ENCODE measurements at regions not wholly inside any gene's neighbourhood (a gene's known extent, or its start where the extent isn't known, plus 50 kb on each side); places are given as distances from the start of the nearest gene placed in this dataset.

- H3K27me3 Mint-ChIP-seq (ENCODE audit: low read depth): no peaks in the 10 kb centered on the region; the same call in 1 of the 2 replicates
- Histone ChIP-seq H3K56ac (ENCODE audit: insufficient read length, low read depth, low read length) (no peak overlapping the region), H2BK12ac (ENCODE audit: insufficient read length, low read depth, low read length) (no peak overlapping the region), H3T11ph (ENCODE audit: low read length) (no peak overlapping the region), H3K27ac (ENCODE audit: insufficient read length, low read depth, low read length) (no peak overlapping the region), H2BK120ac (ENCODE audit: low read depth, low read length, poor library complexity, severe bottlenecking) (no peak overlapping the region), H3K4me2 (ENCODE audit: insufficient read depth, insufficient read length, low read length) (no peak overlapping the region), H3K9ac (ENCODE audit: extremely low read depth, insufficient read length, low read length) (no peak overlapping the region), H2BK5ac (ENCODE audit: insufficient read length, low read length) (no peak overlapping the region), H2AFZ (ENCODE audit: low read length) (no peak overlapping the region), H4K20me1 (ENCODE audit: control insufficient read depth, insufficient read depth, insufficient read length) (no peaks in the 10 kb centered on the region), H3K4me1 (ENCODE audit: insufficient read depth, low read length) (no peaks in the 10 kb centered on the region; the same call in 1 of the 2 replicates), H4K91ac (ENCODE audit: insufficient read length, low read depth, low read length) (no peak overlapping the region), H3K4ac (ENCODE audit: low read depth, low read length) (no peak overlapping the region), H3K14ac (ENCODE audit: insufficient read depth, low read length) (no peak overlapping the region), H3K9me3 (ENCODE audit: control insufficient read depth, low read depth, low read length) (no peaks in the 10 kb centered on the region), H2AK5ac (ENCODE audit: insufficient read length, low read length) (no peak overlapping the region), H3K79me1 (ENCODE audit: insufficient read depth, low read depth, low read length, poor library complexity, severe bottlenecking) (no peaks in the 10 kb centered on the region), H3K79me2 (ENCODE audit: insufficient read depth, low read length) (no peaks in the 10 kb centered on the region), H2BK20ac (ENCODE audit: low read depth, low read length, poor library complexity, severe bottlenecking) (no peak overlapping the region), H3K27me3 (ENCODE audit: insufficient read depth, low read length) (no peaks in the 10 kb centered on the region), H4K8ac (replicated peaks; ENCODE audit: insufficient read length, low read depth, low read length) (no peak overlapping the region), H3K18ac (ENCODE audit: insufficient read length, low read depth, low read length) (no peak overlapping the region), H3K23ac (ENCODE audit: insufficient read length, low read depth, low read length) (no peak overlapping the region), H3K23me2 (ENCODE audit: insufficient read length, low read depth, low read length, poor library complexity, severe bottlenecking) (no peaks in the 10 kb centered on the region), H2BK15ac (ENCODE audit: low read depth, low read length) (no peak overlapping the region), H4K5ac (ENCODE audit: insufficient read length, low read depth, low read length) (no peak overlapping the region)
- peaks cover 6 to 14% of the 10 kb centered on the region in 2 experiments for H3K4me1 Mint-ChIP-seq
- H3K9me3 Mint-ChIP-seq: 0 out of 5 replicates have a peak, but pooled peaks cover 3 to 4% of the 10 kb centered on the region in 2 experiments
- DNase-seq: no peak
- no CpG with 5 or more reads among the region's 8 CpGs for WGBS (ENCODE audit: extremely low coverage, insufficient read length, low lambda C conversion rate)
- peaks cover 0 to 6% (median 0%) of the 10 kb centered on the region in 3 experiments; a peak in 2 of 7 replicates for H3K36me3 Mint-ChIP-seq (ENCODE audit: insufficient read depth in 1 of 3, low read depth in 3 of 3)
- H3K4me3 Mint-ChIP-seq: no peak overlapping the region
- 0 out of 7 replicates have a peak overlapping the region, but pooled peaks of 1 of the 3 experiments have one; percentile 18 for H3K27ac Mint-ChIP-seq
- no peak for TF ChIP-seq CTCF (conservative IDR thresholded peaks at IDR 0.05)
Observed at GRCh38 chr12:116420227-116420880, 138.8 kb upstream of the MAP1LC3B2 start.
